ENCODE measurements at regions not wholly inside any gene's neighbourhood (a gene's known extent, or its start where the extent isn't known, plus 50 kb on each side); places are given as distances from the start of the nearest gene placed in this dataset.
A peak's percentile ranks its signal among the peaks of the same experiment; 100 is the strongest.

DNA sequence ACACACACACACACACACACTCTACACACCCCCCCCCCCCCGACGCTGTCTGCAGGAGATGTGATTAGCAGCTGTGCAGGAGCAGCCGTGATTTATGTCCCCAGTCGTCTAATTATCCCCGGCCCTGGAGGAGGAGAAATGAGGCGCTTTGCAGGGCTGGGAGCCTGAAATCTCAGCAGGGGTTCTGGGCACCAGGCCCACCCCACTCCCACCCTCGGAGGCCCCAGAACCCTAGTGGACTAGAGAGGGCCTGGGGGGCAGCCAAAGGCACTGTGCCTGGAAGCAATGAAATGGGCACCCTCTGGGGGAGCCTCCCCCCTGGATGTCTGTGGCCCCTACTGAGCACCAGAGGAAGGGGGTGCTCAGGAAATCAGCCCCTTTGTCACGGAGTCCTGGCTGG is 134.2 kb upstream of the CIBAR2 start:
- TF ChIP-seq, protein P1, sequence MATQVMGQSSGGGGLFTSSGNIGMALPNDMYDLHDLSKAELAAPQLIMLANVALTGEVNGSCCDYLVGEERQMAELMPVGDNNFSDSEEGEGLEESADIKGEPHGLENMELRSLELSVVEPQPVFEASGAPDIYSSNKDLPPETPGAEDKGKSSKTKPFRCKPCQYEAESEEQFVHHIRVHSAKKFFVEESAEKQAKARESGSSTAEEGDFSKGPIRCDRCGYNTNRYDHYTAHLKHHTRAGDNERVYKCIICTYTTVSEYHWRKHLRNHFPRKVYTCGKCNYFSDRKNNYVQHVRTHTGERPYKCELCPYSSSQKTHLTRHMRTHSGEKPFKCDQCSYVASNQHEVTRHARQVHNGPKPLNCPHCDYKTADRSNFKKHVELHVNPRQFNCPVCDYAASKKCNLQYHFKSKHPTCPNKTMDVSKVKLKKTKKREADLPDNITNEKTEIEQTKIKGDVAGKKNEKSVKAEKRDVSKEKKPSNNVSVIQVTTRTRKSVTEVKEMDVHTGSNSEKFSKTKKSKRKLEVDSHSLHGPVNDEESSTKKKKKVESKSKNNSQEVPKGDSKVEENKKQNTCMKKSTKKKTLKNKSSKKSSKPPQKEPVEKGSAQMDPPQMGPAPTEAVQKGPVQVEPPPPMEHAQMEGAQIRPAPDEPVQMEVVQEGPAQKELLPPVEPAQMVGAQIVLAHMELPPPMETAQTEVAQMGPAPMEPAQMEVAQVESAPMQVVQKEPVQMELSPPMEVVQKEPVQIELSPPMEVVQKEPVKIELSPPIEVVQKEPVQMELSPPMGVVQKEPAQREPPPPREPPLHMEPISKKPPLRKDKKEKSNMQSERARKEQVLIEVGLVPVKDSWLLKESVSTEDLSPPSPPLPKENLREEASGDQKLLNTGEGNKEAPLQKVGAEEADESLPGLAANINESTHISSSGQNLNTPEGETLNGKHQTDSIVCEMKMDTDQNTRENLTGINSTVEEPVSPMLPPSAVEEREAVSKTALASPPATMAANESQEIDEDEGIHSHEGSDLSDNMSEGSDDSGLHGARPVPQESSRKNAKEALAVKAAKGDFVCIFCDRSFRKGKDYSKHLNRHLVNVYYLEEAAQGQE (IDR thresholded peaks at IDR 0.05; ENCODE audit: insufficient read depth in 1 of 2, low read depth in 2 of 2, low read length in 2 of 2): no peak
- TF ChIP-seq SIN3A (IDR thresholded peaks at IDR 0.05; ENCODE audit: borderline replicate concordance, insufficient read depth, low read length) (no peak), TAF1 (IDR thresholded peaks at IDR 0.05; ENCODE audit: borderline replicate concordance, insufficient read depth, low read length) (no peak), POLR2AphosphoS5 (IDR thresholded peaks at IDR 0.05; ENCODE audit: low read depth, low read length) (no peak), FOXP2 (optimal IDR thresholded peaks at IDR 0.05; ENCODE audit: borderline replicate concordance, extremely low read depth, extremely low read length, insufficient read depth) (no peak)

DNA sequence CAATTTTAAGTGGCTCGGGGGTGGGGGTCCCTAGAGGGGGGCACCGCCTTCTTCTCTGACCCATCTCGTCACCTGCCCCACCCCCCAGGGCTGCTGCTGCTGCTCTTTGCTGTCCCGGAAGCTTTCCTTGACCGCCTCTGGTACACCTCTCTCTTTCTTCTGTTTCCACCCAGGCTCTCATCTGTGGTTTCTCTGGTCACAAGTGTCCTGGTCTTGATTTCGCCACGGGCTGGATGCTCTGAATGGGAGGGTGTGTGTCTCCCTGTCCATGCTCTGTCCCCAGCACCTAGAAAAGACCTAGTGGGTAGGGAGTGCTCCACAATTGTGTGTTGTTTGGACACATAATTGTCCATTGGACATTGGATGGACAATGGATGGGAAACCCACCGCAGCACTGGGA is 134.7 kb upstream of the CIBAR2 start:
- TF ChIP-seq FOXP2 (optimal IDR thresholded peaks at IDR 0.05; ENCODE audit: borderline replicate concordance, extremely low read depth, extremely low read length, insufficient read depth): peak; percentile 21
- TF ChIP-seq POLR2AphosphoS5 (IDR thresholded peaks at IDR 0.05; ENCODE audit: low read depth, low read length): no peak

DNA sequence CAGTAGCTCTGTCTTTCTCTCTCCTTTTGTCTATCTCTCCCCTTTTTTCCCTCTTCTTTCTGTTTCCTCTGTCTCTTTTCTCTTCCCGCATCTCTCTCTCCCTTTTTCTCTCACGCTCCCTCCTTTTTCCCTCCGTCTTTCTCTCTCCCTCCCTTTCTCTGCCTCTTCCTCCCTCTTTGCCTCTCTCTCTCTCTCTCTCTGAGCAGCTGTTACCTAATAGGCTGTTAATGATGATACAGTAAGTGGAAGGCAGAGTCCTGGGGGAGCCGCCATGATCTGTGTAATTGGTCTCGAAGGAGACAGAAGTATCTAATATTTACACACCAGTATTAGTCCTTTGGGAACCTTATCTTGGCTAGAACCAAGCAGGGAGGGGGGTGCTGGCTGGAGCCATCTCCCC is 136.1 kb upstream of the CIBAR2 start:
- TF ChIP-seq FOXP2 (optimal IDR thresholded peaks at IDR 0.05; ENCODE audit: borderline replicate concordance, extremely low read depth, extremely low read length, insufficient read depth): no peak
- TF ChIP-seq TAF1 (IDR thresholded peaks at IDR 0.05; ENCODE audit: borderline replicate concordance, insufficient read depth, low read length): no peak
- TF ChIP-seq POLR2AphosphoS5 (IDR thresholded peaks at IDR 0.05; ENCODE audit: low read depth, low read length): no peak
- TF ChIP-seq SIN3A (IDR thresholded peaks at IDR 0.05; ENCODE audit: borderline replicate concordance, insufficient read depth, low read length): no peak
- TF ChIP-seq, protein P1 (IDR thresholded peaks at IDR 0.05; ENCODE audit: insufficient read depth in 1 of 2, low read depth in 2 of 2, low read length in 2 of 2): no peak

DNA sequence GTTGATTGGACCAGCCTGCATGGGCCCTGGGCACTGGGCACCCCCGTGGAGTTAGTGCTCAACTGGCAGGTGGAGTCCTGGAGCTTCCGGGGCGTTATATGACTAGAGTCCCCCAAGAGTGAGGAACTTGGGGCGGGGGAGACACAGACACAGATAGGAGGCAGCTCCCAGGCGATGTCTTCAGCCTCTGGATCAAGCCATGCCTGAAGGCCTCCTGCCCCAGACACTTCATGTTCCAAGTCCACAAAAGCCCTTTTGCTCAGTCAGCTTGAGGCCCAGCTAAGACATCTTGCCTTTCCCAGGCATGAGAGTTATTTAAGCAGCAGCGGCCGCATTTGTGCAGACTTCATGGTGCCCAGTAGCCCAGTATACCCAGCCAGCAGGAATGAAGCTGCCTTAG is 136.6 kb upstream of the CIBAR2 start:
- no peak for TF ChIP-seq TAF1 (IDR thresholded peaks at IDR 0.05; ENCODE audit: borderline replicate concordance, insufficient read depth, low read length)
- no peak for TF ChIP-seq SIN3A (IDR thresholded peaks at IDR 0.05; ENCODE audit: borderline replicate concordance, insufficient read depth, low read length)
- TF ChIP-seq, protein P1 (IDR thresholded peaks at IDR 0.05; ENCODE audit: insufficient read depth in 1 of 2, low read depth in 2 of 2, low read length in 2 of 2): no peak
- no peak for TF ChIP-seq FOXP2 (optimal IDR thresholded peaks at IDR 0.05; ENCODE audit: borderline replicate concordance, extremely low read depth, extremely low read length, insufficient read depth)
- TF ChIP-seq POLR2AphosphoS5 (IDR thresholded peaks at IDR 0.05; ENCODE audit: low read depth, low read length): no peak

DNA sequence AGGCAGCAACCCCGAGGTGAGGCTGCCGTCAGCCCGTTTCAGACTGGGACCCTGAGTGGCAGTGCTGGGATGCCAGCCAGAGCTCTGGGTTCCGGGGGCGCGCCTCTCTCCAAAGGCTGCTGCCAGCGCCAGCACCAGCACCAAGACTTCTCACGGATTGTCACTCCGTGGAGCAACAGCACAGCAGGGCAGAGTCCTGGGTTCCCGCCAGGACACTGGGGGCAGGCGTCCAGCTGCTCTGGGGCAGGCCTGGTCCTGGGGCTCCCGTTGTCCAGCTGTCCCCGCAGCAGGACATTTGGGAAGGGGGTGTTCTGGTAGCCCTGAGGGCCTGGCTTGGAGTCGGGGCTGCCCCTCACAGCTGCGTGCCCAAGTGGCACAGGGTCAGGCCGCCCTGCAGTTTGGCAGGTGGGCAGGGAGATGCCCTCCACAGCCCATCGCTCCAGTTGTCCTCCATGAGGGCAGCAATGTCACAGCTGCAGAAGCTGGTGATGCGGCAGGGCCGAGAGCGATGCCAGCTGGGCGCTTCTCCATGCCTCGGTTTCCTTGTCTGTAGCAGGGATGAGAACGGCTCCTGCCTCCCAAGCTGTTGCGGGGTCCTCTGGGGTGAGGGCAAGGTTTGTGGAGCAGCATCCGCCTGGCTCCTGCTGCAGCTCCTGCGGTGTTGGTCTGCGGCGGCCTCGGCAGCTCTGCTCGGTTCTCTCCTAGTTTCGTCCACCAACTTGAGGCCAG is 137.3 kb upstream of the CIBAR2 start:
- TF ChIP-seq TAF1 (IDR thresholded peaks at IDR 0.05; ENCODE audit: borderline replicate concordance, insufficient read depth, low read length): no peak
- TF ChIP-seq, protein P1 (IDR thresholded peaks at IDR 0.05; ENCODE audit: insufficient read depth in 1 of 2, low read depth in 2 of 2, low read length in 2 of 2): no peak
